ENCODE measurements at regions not wholly inside any gene's neighbourhood (a gene's known extent, or its start where the extent isn't known, plus 50 kb on each side); places are given as distances from the start of the nearest gene placed in this dataset.

DNA sequence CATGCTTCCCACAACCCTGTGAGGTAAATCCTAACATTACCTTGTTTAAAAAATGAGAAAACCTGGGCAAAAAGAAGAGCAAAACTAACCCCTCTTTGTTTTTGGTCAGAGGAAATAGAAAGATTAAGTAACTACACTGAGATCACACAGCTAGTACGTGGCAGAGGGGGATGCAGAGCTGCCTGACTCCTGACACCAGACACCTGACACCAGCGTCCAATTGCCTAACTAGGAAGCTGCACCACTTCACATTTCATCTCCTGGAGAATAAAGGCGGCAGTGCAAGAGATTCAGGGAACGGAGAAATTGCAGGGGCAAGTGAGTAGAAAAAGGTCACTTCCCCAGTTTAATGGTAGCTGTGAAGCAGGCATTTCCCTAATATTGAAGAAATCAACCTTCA lies 229.3 kb upstream of the PTBP2 start:
- TF ChIP-seq, protein P1, sequence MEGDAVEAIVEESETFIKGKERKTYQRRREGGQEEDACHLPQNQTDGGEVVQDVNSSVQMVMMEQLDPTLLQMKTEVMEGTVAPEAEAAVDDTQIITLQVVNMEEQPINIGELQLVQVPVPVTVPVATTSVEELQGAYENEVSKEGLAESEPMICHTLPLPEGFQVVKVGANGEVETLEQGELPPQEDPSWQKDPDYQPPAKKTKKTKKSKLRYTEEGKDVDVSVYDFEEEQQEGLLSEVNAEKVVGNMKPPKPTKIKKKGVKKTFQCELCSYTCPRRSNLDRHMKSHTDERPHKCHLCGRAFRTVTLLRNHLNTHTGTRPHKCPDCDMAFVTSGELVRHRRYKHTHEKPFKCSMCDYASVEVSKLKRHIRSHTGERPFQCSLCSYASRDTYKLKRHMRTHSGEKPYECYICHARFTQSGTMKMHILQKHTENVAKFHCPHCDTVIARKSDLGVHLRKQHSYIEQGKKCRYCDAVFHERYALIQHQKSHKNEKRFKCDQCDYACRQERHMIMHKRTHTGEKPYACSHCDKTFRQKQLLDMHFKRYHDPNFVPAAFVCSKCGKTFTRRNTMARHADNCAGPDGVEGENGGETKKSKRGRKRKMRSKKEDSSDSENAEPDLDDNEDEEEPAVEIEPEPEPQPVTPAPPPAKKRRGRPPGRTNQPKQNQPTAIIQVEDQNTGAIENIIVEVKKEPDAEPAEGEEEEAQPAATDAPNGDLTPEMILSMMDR (IDR thresholded peaks at IDR 0.05): no peak
- TF ChIP-seq ZFX (IDR thresholded peaks at IDR 0.05; ENCODE audit: borderline replicate concordance): no peak
